GM06990 (cell line): ENCODE measurements at regions not wholly inside any gene's neighbourhood (a gene's known extent, or its start where the extent isn't known, plus 50 kb on each side); places are given as distances from the start of the nearest gene placed in this dataset.

ENCODE experiments used
- DNase-seq: peaks from one replicate; pipeline ENCODE4 v3.0.0-alpha.2; 2011; ENCODE audit not compliant: insufficient read length; ENCODE audit errors: extremely low read depth
- H3K27me3 ChIP-seq: replicated peaks from 2 replicates; pipeline ENCODE4 v1.6.0; 2011; ENCODE audit warnings: low read length; ENCODE audit not compliant: control insufficient read depth, insufficient read depth
- H3K36me3 ChIP-seq: 2 replicates; pipeline ENCODE4 v1.5.1; 2011; ENCODE audit warnings: low read length; ENCODE audit not compliant: control insufficient read depth, insufficient read depth
- H3K4me3 ChIP-seq: replicated peaks from 2 replicates; pipeline ENCODE4 v1.5.1; 2011; ENCODE audit warnings: low read depth, mild to moderate bottlenecking, control low read depth, low read length
- CTCF ChIP-seq: IDR thresholded peaks from 2 replicates; pipeline ENCODE4 v1.5.1; 2011; ENCODE audit warnings: low read length, control low read depth, mild to moderate bottlenecking, inconsistent platforms; ENCODE audit not compliant: insufficient read depth, poor library complexity, severe bottlenecking

GRCh38 chr10:110423650-110424049, 74.1 kb upstream of the DUSP5 start:
- Histone ChIP-seq H3K4me3 (no peak overlapping the region), H3K27me3 (no peaks in the 10 kb centered on the region), H3K36me3 (no peaks in the 10 kb centered on the region)
- TF ChIP-seq CTCF = no peak
- DNase-seq = no peak

GRCh38 chr10:110425684-110426293, 71.9 kb upstream of the DUSP5 start:
- Histone ChIP-seq H3K36me3 (no peaks in the 10 kb centered on the region), H3K27me3 (no peaks in the 10 kb centered on the region), H3K4me3 (no peak overlapping the region)
- DNase-seq = peak; percentile 67
- no peak for TF ChIP-seq CTCF

- H3K27me3 ChIP-seq = no peaks in the 10 kb centered on the region
- no peak for DNase-seq
- no peak overlapping the region for H3K4me3 ChIP-seq
- TF ChIP-seq CTCF = no peak
- no peaks in the 10 kb centered on the region for H3K36me3 ChIP-seq
Observed at GRCh38 chr10:110426294-110427181, 71.2 kb upstream of the DUSP5 start.

- no peaks in the 10 kb centered on the region for H3K27me3 ChIP-seq
- DNase-seq = no peak
- TF ChIP-seq CTCF = no peak
- H3K36me3 ChIP-seq = no peaks in the 10 kb centered on the region
- no peak overlapping the region for H3K4me3 ChIP-seq
Observed at GRCh38 chr10:110429301-110429700, 68.4 kb upstream of the DUSP5 start.

- TF ChIP-seq CTCF = no peak
- no peaks in the 10 kb centered on the region for H3K27me3 ChIP-seq
- no peak for DNase-seq
- H3K4me3 ChIP-seq = no peak overlapping the region
- no peaks in the 10 kb centered on the region for H3K36me3 ChIP-seq
Observed at GRCh38 chr10:110430340-110431273, 67.1 kb upstream of the DUSP5 start.
